WERI-Rb-1 (cell line): ENCODE measurements at regions not wholly inside any gene's neighbourhood (a gene's known extent, or its start where the extent isn't known, plus 50 kb on each side); places are given as distances from the start of the nearest gene placed in this dataset.

ENCODE experiments used
- DNase-seq: peaks from one replicate; pipeline ENCODE4 v3.0.0-alpha.2; 2020
- H3K27ac ChIP-seq: fragments of 250-450 bp; sonication (Bioruptor Pico); 2 replicates; pipeline ENCODE4 v1.5.1; 2020; ENCODE audit warnings: mild to moderate bottlenecking, moderate library complexity
- H3K27me3 ChIP-seq: fragments of 250-450 bp; sonication (Bioruptor Pico); 2 replicates; pipeline ENCODE4 v1.5.1; 2021; ENCODE audit warnings: mild to moderate bottlenecking, low read depth, moderate library complexity; ENCODE audit not compliant: insufficient read depth, severe bottlenecking
- H3K36me3 ChIP-seq: fragments of 250-450 bp; sonication (Bioruptor Pico); 2 replicates; pipeline ENCODE4 v1.5.1; 2020; ENCODE audit warnings: mild to moderate bottlenecking, moderate library complexity
- H3K4me3 ChIP-seq: 2 replicates; pipeline ENCODE4 v1.5.1; 2011; ENCODE audit warnings: low read depth, mild to moderate bottlenecking, control low read depth, low read length
- H3K9me3 ChIP-seq: fragments of 250-450 bp; sonication (Bioruptor Pico); 2 replicates; pipeline ENCODE4 v1.5.1; 2021; ENCODE audit warnings: mild to moderate bottlenecking, moderate library complexity; ENCODE audit not compliant: severe bottlenecking
- CTCF ChIP-seq: IDR thresholded peaks from 2 replicates; pipeline ENCODE4 v1.5.1; 2011; ENCODE audit warnings: low read depth, mild to moderate bottlenecking, control low read depth, inconsistent platforms, low read length

GRCh38 chr13:88676016-88676415 lies 1004.8 kb downstream of the SLITRK5 start:
- Histone ChIP-seq H3K9me3 (no peaks in the 10 kb centered on the region), H3K4me3 (no peak overlapping the region), H3K27ac (no peak overlapping the region), H3K36me3 (no peaks in the 10 kb centered on the region), H3K27me3 (no peaks in the 10 kb centered on the region)
- no peak for TF ChIP-seq CTCF
- DNase-seq, result no peak

- Histone ChIP-seq H3K9me3 (no peaks in the 10 kb centered on the region), H3K36me3 (no peaks in the 10 kb centered on the region), H3K4me3 (no peak overlapping the region), H3K27ac (no peak overlapping the region), H3K27me3 (no peaks in the 10 kb centered on the region)
- TF ChIP-seq CTCF, result no peak
- no peak for DNase-seq
These were observed 1014.3 kb downstream of the SLITRK5 start for GRCh38 chr13:88685459-88685858.

GRCh38 chr13:88701551-88701950 lies 1030.4 kb downstream of the SLITRK5 start:
- Histone ChIP-seq H3K27me3 (no peaks in the 10 kb centered on the region), H3K9me3 (no peaks in the 10 kb centered on the region), H3K36me3 (no peaks in the 10 kb centered on the region), H3K27ac (no peak overlapping the region), H3K4me3 (no peak overlapping the region)
- no peak for DNase-seq
- TF ChIP-seq CTCF, result no peak

GRCh38 chr13:88704600-88705275 lies 1033.6 kb downstream of the SLITRK5 start:
- DNase-seq, result no peak
- Histone ChIP-seq H3K27ac (no peak overlapping the region), H3K36me3 (no peaks in the 10 kb centered on the region), H3K9me3 (no peaks in the 10 kb centered on the region), H3K27me3 (no peaks in the 10 kb centered on the region), H3K4me3 (peak overlapping the region; percentile 10)
- TF ChIP-seq CTCF, result no peak

- Histone ChIP-seq H3K27ac (no peak overlapping the region), H3K36me3 (no peaks in the 10 kb centered on the region), H3K9me3 (no peaks in the 10 kb centered on the region), H3K4me3 (no peak overlapping the region), H3K27me3 (no peaks in the 10 kb centered on the region)
- no peak for DNase-seq
- TF ChIP-seq CTCF, result no peak
These were observed 1036.5 kb downstream of the SLITRK5 start for GRCh38 chr13:88707646-88708045.

GRCh38 chr13:88717946-88718345 lies 1046.8 kb downstream of the SLITRK5 start:
- Histone ChIP-seq H3K27me3 (no peaks in the 10 kb centered on the region), H3K4me3 (no peak overlapping the region), H3K36me3 (no peaks in the 10 kb centered on the region), H3K27ac (no peak overlapping the region), H3K9me3 (no peaks in the 10 kb centered on the region)
- no peak for TF ChIP-seq CTCF
- DNase-seq, result no peak
